Activated T-cell treated with anti-CD3 and anti-CD28 coated beads, Interleukin-2, amount 50 U/mL, for 72 hours (primary cell): ENCODE measurements at regions not wholly inside any gene's neighbourhood (a gene's known extent, or its start where the extent isn't known, plus 50 kb on each side); places are given as distances from the start of the nearest gene placed in this dataset.

Experiments used
- ATAC-seq, 2 donors: fragments of 150-1000 bp; cut with Tn5 transposase; replicated peaks in 1 of 2; 2 replicates each; pipeline ENCODE4 v1.10.0; 2021; ENCODE audit warnings: moderate library complexity in 2 of 2, mild to moderate bottlenecking in 1 of 2
- DNase-seq, 2 donors: peaks; one replicate each; pipeline ENCODE4 v3.0.0; 2021 to 2022; ENCODE audit warnings: mixed read lengths in 1 of 2
- H3K27ac Mint-ChIP-seq: one replicate; pipeline ENCODE4 v1.8.0; 2022; ENCODE audit warnings: mild to moderate bottlenecking, moderate library complexity, mixed read lengths
- H3K27me3 Mint-ChIP-seq: one replicate; pipeline ENCODE4 v1.8.0; 2022; ENCODE audit warnings: low read depth, mixed read lengths
- H3K36me3 Mint-ChIP-seq, 2 donors: one replicate each; pipeline ENCODE4 v1.8.0; 2022; ENCODE audit warnings: mixed read lengths in 2 of 2, mild to moderate bottlenecking in 1 of 2; ENCODE audit not compliant: insufficient read depth in 2 of 2
- H3K4me1 Mint-ChIP-seq: one replicate; pipeline ENCODE4 v1.8.0; 2022; ENCODE audit warnings: low read depth, mixed read lengths
- H3K4me3 Mint-ChIP-seq, 2 donors: one replicate each; pipeline ENCODE4 v1.8.0; 2022; ENCODE audit warnings: mild to moderate bottlenecking in 2 of 2, mixed read lengths in 2 of 2, moderate library complexity in 2 of 2
- H3K9me3 Mint-ChIP-seq, 2 donors: one replicate each; pipeline ENCODE4 v1.8.0; 2022; ENCODE audit warnings: mixed read lengths in 2 of 2

GRCh38 chr2:145775591-145775990, 1255.7 kb upstream of the ZEB2 start:
- no peaks in the 10 kb centered on the region for H3K36me3 Mint-ChIP-seq
- no peak overlapping the region for H3K27ac Mint-ChIP-seq
- peaks cover 0 to 4% of the 10 kb centered on the region in 2 donors for H3K9me3 Mint-ChIP-seq
- H3K27me3 Mint-ChIP-seq = no peaks in the 10 kb centered on the region
- ATAC-seq (no peak), DNase-seq (no peak)
- H3K4me1 Mint-ChIP-seq = no peaks in the 10 kb centered on the region
- no peak overlapping the region for H3K4me3 Mint-ChIP-seq

- no peaks in the 10 kb centered on the region for H3K4me1 Mint-ChIP-seq
- no peaks in the 10 kb centered on the region for H3K27me3 Mint-ChIP-seq
- ATAC-seq (no peak), DNase-seq (no peak)
- H3K9me3 Mint-ChIP-seq = peaks cover 0 to 2% of the 10 kb centered on the region in 2 donors
- no peaks in the 10 kb centered on the region for H3K36me3 Mint-ChIP-seq
- no peak overlapping the region for H3K4me3 Mint-ChIP-seq
- no peak overlapping the region for H3K27ac Mint-ChIP-seq
Measured at GRCh38 chr2:145771525-145771924, 1251.6 kb upstream of the ZEB2 start.

- ATAC-seq = no peak
Measured at GRCh38 chr2:145769011-145769716, 1249.2 kb upstream of the ZEB2 start.

GRCh38 chr2:145765874-145766273, 1246.0 kb upstream of the ZEB2 start:
- no peak for DNase-seq
- ATAC-seq = no peak
- H3K27me3 Mint-ChIP-seq = no peaks in the 10 kb centered on the region
- H3K4me1 Mint-ChIP-seq = no peaks in the 10 kb centered on the region
- H3K9me3 Mint-ChIP-seq = no peaks in the 10 kb centered on the region
- H3K4me3 Mint-ChIP-seq = no peak overlapping the region
- no peaks in the 10 kb centered on the region for H3K36me3 Mint-ChIP-seq
- no peak overlapping the region for H3K27ac Mint-ChIP-seq

More at GRCh38 chr2:145769011-145769716, 1249.2 kb upstream of the ZEB2 start:
- Mint-ChIP-seq H3K27me3 (no peaks in the 10 kb centered on the region), H3K36me3 (no peaks in the 10 kb centered on the region), H3K27ac (no peak overlapping the region), H3K9me3 (peaks cover 0 to 2% of the 10 kb centered on the region in 2 donors), H3K4me1 (no peaks in the 10 kb centered on the region), H3K4me3 (no peak overlapping the region)
- no peak for DNase-seq

GRCh38 chr2:145764631-145765030, 1244.7 kb upstream of the ZEB2 start:
- Mint-ChIP-seq H3K27ac (no peak overlapping the region), H3K4me3 (no peak overlapping the region), H3K4me1 (no peaks in the 10 kb centered on the region), H3K27me3 (no peaks in the 10 kb centered on the region), H3K36me3 (no peaks in the 10 kb centered on the region), H3K9me3 (no peaks in the 10 kb centered on the region)
- no peak for DNase-seq
- ATAC-seq = no peak

- Mint-ChIP-seq H3K4me1 (no peaks in the 10 kb centered on the region), H3K27me3 (no peaks in the 10 kb centered on the region), H3K9me3 (no peaks in the 10 kb centered on the region), H3K27ac (no peak overlapping the region), H3K4me3 (no peak overlapping the region), H3K36me3 (no peaks in the 10 kb centered on the region)
- ATAC-seq (no peak), DNase-seq (no peak)
Measured at GRCh38 chr2:145760781-145761649, 1241.1 kb upstream of the ZEB2 start.

GRCh38 chr2:145759228-145759915, 1239.5 kb upstream of the ZEB2 start:
- Mint-ChIP-seq H3K4me3 (no peak overlapping the region), H3K4me1 (no peaks in the 10 kb centered on the region), H3K9me3 (no peaks in the 10 kb centered on the region), H3K27me3 (no peaks in the 10 kb centered on the region), H3K36me3 (no peaks in the 10 kb centered on the region), H3K27ac (no peak overlapping the region)
- DNase-seq = no peak
- no peak for ATAC-seq

GRCh38 chr2:145757503-145758246, 1237.8 kb upstream of the ZEB2 start:
- Mint-ChIP-seq H3K27ac (no peak overlapping the region), H3K4me3 (no peak overlapping the region), H3K4me1 (no peaks in the 10 kb centered on the region), H3K36me3 (no peaks in the 10 kb centered on the region), H3K27me3 (no peaks in the 10 kb centered on the region), H3K9me3 (no peaks in the 10 kb centered on the region)
- DNase-seq (no peak), ATAC-seq (no peak)

GRCh38 chr2:145755019-145755837, 1235.3 kb upstream of the ZEB2 start:
- Mint-ChIP-seq H3K4me3 (no peak overlapping the region), H3K27me3 (peaks cover 8% of the 10 kb centered on the region), H3K9me3 (no peaks in the 10 kb centered on the region), H3K4me1 (peaks cover 13% of the 10 kb centered on the region), H3K27ac (no peak overlapping the region), H3K36me3 (no peaks in the 10 kb centered on the region)
- ATAC-seq = no peak
- DNase-seq = no peak

- Mint-ChIP-seq H3K9me3 (no peaks in the 10 kb centered on the region), H3K4me1 (peaks cover 14% of the 10 kb centered on the region)
- no peak for ATAC-seq
Measured at GRCh38 chr2:145753966-145754365, 1234.0 kb upstream of the ZEB2 start.

GRCh38 chr2:145753041-145753608, 1233.2 kb upstream of the ZEB2 start:
- ATAC-seq = no peak
- peaks cover 9% of the 10 kb centered on the region for H3K27me3 Mint-ChIP-seq
- H3K4me1 Mint-ChIP-seq = peaks cover 18% of the 10 kb centered on the region
- no peaks in the 10 kb centered on the region for H3K36me3 Mint-ChIP-seq
- no peak overlapping the region for H3K4me3 Mint-ChIP-seq
- no peaks in the 10 kb centered on the region for H3K9me3 Mint-ChIP-seq
- no peak overlapping the region for H3K27ac Mint-ChIP-seq
- no peak for DNase-seq

More at GRCh38 chr2:145753966-145754365, 1234.0 kb upstream of the ZEB2 start:
- no peak for DNase-seq
- Mint-ChIP-seq H3K27ac (no peak overlapping the region), H3K4me3 (no peak overlapping the region), H3K36me3 (no peaks in the 10 kb centered on the region), H3K27me3 (peaks cover 8% of the 10 kb centered on the region)
